ENCODE measurements at regions not wholly inside any gene's neighbourhood (a gene's known extent, or its start where the extent isn't known, plus 50 kb on each side); places are given as distances from the start of the nearest gene placed in this dataset.
"Not testable (repeated sequence)": the region's sequence is repeated elsewhere in the genome, so short reads cannot be mapped to it uniquely, and the experiment has no call there.

DNA sequence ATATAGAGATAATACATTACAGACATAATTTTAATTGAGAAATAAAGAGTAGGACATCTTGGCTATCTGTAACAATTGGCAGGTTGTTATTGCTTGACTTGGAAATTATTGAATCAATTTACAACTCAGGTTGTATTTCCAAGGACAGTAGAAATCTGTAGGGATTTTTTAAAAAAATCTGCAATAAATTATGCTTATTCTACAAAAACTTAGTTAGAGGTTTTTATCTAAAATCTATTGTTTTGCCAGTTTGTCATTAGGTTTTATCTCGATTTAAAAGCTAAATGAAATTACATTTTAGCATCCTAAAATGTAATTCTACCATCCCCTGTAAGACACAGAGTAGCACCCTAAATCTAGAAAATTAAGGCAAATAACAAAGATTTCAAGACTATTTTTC, 408.8 kb downstream of the COL11A1 start:
- 74% methylated on average over 1 of the region's 1 CpG for WGBS
- no peak for DNase-seq (ENCODE audit: low spot score)

DNA sequence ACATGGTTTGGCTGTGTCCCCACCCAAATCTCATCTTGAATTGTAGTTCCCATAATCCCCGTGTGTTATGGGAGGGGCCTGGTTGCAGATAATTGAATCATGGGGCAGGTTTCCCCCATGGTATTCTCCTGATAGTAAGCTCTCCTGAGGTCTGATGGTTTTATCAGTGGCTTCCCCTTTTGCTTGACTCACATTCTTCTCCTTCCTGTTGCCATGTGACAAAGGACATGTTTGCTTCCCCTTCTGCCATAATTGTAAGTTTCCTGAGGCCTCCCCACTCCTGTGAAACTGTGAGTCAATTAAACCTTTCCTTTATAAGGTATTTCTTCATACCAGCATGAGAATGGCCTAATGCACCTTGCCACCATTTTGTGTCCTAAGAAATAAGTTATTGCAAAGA, 415.0 kb downstream of the COL11A1 start:
- Histone ChIP-seq H3K27me3 (replicated peaks; ENCODE audit: insufficient read depth) (no peaks in the 10 kb centered on the region), H3K4me1 (replicated peaks) (no peaks in the 10 kb centered on the region), H3K9me3 (no peaks in the 10 kb centered on the region), H3K27ac (no peak overlapping the region), H3K36me3 (no peaks in the 10 kb centered on the region), H3K4me3 (no peak overlapping the region)
- DNase-seq (ENCODE audit: low spot score) = no peak
- intact Hi-C loops (cut with DNase I) = no loop called here
- TF ChIP-seq POLR2A (IDR thresholded peaks at IDR 0.05) (no peak), POLR2AphosphoS5 (IDR thresholded peaks at IDR 0.05) (no peak)
- TF ChIP-seq, protein P1, sequence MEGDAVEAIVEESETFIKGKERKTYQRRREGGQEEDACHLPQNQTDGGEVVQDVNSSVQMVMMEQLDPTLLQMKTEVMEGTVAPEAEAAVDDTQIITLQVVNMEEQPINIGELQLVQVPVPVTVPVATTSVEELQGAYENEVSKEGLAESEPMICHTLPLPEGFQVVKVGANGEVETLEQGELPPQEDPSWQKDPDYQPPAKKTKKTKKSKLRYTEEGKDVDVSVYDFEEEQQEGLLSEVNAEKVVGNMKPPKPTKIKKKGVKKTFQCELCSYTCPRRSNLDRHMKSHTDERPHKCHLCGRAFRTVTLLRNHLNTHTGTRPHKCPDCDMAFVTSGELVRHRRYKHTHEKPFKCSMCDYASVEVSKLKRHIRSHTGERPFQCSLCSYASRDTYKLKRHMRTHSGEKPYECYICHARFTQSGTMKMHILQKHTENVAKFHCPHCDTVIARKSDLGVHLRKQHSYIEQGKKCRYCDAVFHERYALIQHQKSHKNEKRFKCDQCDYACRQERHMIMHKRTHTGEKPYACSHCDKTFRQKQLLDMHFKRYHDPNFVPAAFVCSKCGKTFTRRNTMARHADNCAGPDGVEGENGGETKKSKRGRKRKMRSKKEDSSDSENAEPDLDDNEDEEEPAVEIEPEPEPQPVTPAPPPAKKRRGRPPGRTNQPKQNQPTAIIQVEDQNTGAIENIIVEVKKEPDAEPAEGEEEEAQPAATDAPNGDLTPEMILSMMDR (IDR thresholded peaks at IDR 0.05) = no peak
- 96% methylated on average over 1 of the region's 1 CpG for WGBS

More for the DNA sequence above, 408.8 kb downstream of the COL11A1 start:
- no peaks in the 10 kb centered on the region for H3K4me1 ChIP-seq (replicated peaks)
- TF ChIP-seq POLR2A (IDR thresholded peaks at IDR 0.05) (no peak), POLR2AphosphoS5 (IDR thresholded peaks at IDR 0.05) (no peak)
- TF ChIP-seq, protein P1 (IDR thresholded peaks at IDR 0.05) = no peak
- intact Hi-C loops (cut with DNase I) = no loop called here
- H3K27ac ChIP-seq = no peak overlapping the region
- H3K9me3 ChIP-seq = no peaks in the 10 kb centered on the region
- H3K4me3 ChIP-seq = no peak overlapping the region
- no peaks in the 10 kb centered on the region for H3K36me3 ChIP-seq
- no peaks in the 10 kb centered on the region for H3K27me3 ChIP-seq (replicated peaks; ENCODE audit: insufficient read depth)

DNA sequence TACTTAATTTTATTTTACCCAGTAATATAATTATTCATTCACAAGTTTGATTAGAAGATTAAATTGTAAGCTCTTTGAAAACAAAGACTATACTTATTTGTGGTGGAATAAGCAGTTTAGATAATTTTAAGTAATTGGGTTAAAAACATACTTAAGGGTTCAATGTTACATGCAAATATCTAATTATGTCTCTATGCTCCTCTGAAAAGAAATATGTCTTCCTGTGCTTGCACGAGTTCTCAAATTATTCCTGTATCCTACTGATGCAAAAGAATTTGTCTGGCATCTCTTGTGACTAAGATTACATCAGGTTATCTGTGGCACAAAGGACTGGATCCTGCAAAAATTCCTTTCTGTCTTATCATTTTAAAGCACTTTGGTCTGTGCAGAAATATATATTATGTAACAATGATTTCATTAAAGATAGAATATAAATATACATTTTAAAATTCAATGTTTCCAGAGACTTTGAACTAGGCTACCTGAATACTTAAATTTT, 416.7 kb downstream of the COL11A1 start:
- intact Hi-C loops (cut with DNase I) = no loop called here
- H3K4me3 ChIP-seq = no peak overlapping the region
- TF ChIP-seq POLR2A (IDR thresholded peaks at IDR 0.05) (no peak), POLR2AphosphoS5 (IDR thresholded peaks at IDR 0.05) (no peak)
- TF ChIP-seq, protein P1 (IDR thresholded peaks at IDR 0.05) = no peak
- H3K9me3 ChIP-seq = no peaks in the 10 kb centered on the region
- 63% methylated on average over 1 of the region's 1 CpG for WGBS
- DNase-seq (ENCODE audit: low spot score) = no peak
- H3K27ac ChIP-seq = no peak overlapping the region
- no peaks in the 10 kb centered on the region for H3K4me1 ChIP-seq (replicated peaks)
- no peaks in the 10 kb centered on the region for H3K27me3 ChIP-seq (replicated peaks; ENCODE audit: insufficient read depth)
- no peaks in the 10 kb centered on the region for H3K36me3 ChIP-seq

DNA sequence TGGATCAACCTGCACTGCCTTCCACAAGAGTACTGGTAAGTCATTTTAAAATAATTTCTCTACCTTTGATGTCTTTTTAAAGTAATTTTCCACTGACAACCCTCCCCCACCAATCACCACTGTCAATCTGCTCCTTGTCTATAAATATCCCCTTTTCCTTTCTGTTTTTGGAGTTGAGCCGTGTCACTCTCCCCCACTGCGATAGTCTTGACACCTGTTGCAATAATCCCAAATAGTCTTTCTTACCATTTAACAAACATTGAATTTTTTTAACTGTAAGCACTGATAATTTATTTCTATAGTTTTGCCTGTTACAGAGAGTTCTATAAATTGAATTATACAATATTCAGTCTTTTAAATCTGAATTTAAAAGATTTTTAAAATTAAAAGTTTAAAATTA, 420.9 kb downstream of the COL11A1 start:
- Histone ChIP-seq H3K27me3 (replicated peaks; ENCODE audit: insufficient read depth) (no peaks in the 10 kb centered on the region), H3K9me3 (no peaks in the 10 kb centered on the region), H3K27ac (no peak overlapping the region), H3K4me3 (no peak overlapping the region), H3K36me3 (no peaks in the 10 kb centered on the region), H3K4me1 (replicated peaks) (no peaks in the 10 kb centered on the region)
- intact Hi-C loops (cut with DNase I) = loop anchor here (5.0 kb wide), 1 partner anchor 140 kb away; no protein-coding TSS in a partner anchor
- TF ChIP-seq, protein P1 (IDR thresholded peaks at IDR 0.05) = no peak
- TF ChIP-seq POLR2A (IDR thresholded peaks at IDR 0.05) (no peak), POLR2AphosphoS5 (IDR thresholded peaks at IDR 0.05) (no peak)
- DNase-seq (ENCODE audit: low spot score) = no peak
- WGBS = 87% methylated on average over 2 of the region's 2 CpGs

DNA sequence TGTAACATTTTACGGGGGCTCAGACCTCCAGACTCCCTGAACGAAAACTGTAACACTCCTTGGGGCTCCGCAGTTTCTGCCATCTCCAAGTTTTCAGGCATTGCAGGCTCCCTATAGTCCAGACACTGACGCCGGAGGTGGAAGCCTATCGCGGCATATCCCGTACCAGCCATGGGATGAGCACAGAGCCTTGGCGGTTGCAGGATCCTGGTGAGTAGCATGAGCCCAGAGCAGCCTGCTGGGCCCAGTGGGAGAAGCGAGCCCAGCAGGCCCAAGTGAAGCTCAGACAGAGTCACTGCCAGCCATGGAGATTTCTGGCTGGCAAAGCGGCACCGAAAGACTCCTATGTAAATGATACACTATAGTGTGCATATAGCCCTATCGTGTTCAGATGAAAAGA, 446.8 kb downstream of the COL11A1 start:
- no peak for DNase-seq (ENCODE audit: low spot score)
- Histone ChIP-seq H3K27ac (no peak overlapping the region), H3K27me3 (replicated peaks; ENCODE audit: insufficient read depth) (no peaks in the 10 kb centered on the region), H3K4me1 (replicated peaks) (no peaks in the 10 kb centered on the region), H3K36me3 (no peaks in the 10 kb centered on the region), H3K9me3 (no peaks in the 10 kb centered on the region), H3K4me3 (no peak overlapping the region)
- intact Hi-C loops (cut with DNase I) = no loop called here
- 92% methylated on average over 13 of the region's 13 CpGs for WGBS
- no peak for TF ChIP-seq POLR2AphosphoS5 (IDR thresholded peaks at IDR 0.05)
- TF ChIP-seq, protein P1 (IDR thresholded peaks at IDR 0.05) = no peak
- TF ChIP-seq POLR2A (IDR thresholded peaks at IDR 0.05) = no peak

DNA sequence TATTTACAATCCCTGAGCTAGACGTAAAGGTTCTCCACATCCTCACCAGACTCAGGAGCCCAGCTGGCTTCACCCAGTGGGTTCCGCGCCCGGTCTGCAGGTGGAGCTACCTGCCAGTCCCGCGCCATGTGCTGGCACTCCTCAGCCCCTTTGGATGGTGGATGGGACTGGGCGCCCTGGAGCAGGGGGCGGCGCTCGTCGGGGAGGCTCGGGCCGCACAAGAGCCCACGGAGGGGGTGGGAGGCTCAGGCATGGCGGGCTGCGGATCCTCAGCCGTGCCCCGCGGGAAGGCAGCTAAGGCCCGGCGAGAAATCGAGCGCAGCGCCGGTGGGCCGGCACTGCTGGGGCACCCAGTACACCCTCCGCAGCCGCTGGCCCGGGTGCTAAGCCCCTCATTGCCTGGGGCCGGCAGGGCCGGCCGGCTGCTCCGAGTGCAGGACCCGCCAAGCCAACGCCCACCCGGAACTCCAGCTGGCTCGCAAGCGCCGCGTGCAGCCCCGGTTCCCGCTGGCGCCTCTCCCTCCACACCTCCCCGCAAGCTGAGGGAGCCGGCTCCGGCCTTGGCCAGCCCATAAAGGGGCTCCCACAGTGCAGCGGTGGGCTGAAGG, 448.3 kb downstream of the COL11A1 start:
- H3K27me3 ChIP-seq (replicated peaks; ENCODE audit: insufficient read depth); DNase-seq (ENCODE audit: low spot score); H3K36me3 ChIP-seq; H3K4me3 ChIP-seq; H3K4me1 ChIP-seq (replicated peaks); intact Hi-C loops (cut with DNase I); H3K9me3 ChIP-seq; H3K27ac ChIP-seq: not testable (repeated sequence)
- 97% methylated on average over 27 of the region's 47 CpGs for WGBS
